H1 (cell line): ENCODE measurements at regions not wholly inside any gene's neighbourhood (a gene's known extent, or its start where the extent isn't known, plus 50 kb on each side); places are given as distances from the start of the nearest gene placed in this dataset.

Source experiments
- CTCF ChIP-seq, 3 experiments: IDR thresholded peaks; 1 replicate in 2 of 3; 2 replicates in 1 of 3; pipeline versions ENCODE4 v1.5.1 to v1.6.1; 2011; ENCODE audit warnings: low read length in 3 of 3, mild to moderate bottlenecking in 3 of 3, inconsistent platforms in 2 of 3, low read depth in 1 of 3, moderate library complexity in 1 of 3; ENCODE audit not compliant: insufficient read depth in 1 of 3; ENCODE audit errors: control extremely low read depth in 1 of 3
- MAFK ChIP-seq: IDR thresholded peaks from 2 replicates; pipeline ENCODE4 v1.6.1; 2012; ENCODE audit warnings: low read depth, mild to moderate bottlenecking, improper control_type of control experiment, low read length
- POLR2A ChIP-seq, 2 experiments: IDR thresholded peaks; 1 replicate in 1 of 2; 2 replicates in 1 of 2; pipeline ENCODE4 v1.6.1; 2011; ENCODE audit warnings: low read depth in 2 of 2, low read length in 2 of 2, mild to moderate bottlenecking in 2 of 2; ENCODE audit errors: control extremely low read depth in 1 of 2
- POLR2AphosphoS5 ChIP-seq: IDR thresholded peaks from 2 replicates; pipeline ENCODE4 v1.6.1; 2011; ENCODE audit warnings: low read depth, low read length
- RNF2 ChIP-seq: fragments of 200-900, 300-1000 bp; sonication (generic); IDR thresholded peaks from 2 replicates; pipeline ENCODE4 v1.7.1; 2016; ENCODE audit warnings: borderline replicate concordance, low read depth, mild to moderate bottlenecking, antibody characterized with exemption, low read length; ENCODE audit not compliant: poor library complexity, severe bottlenecking; ENCODE audit errors: missing control alignments
- TEAD4 ChIP-seq: IDR thresholded peaks from 2 replicates; pipeline ENCODE4 v1.6.1; 2012; ENCODE audit warnings: low read depth, low read length, inconsistent platforms, mixed read lengths

GRCh38 chr1:39129514-39129913 lies 75.0 kb upstream of the MACF1 start:
- TF ChIP-seq POLR2A (IDR thresholded peaks at IDR 0.05; ENCODE audit: control extremely low read depth in 1 of 2, low read depth in 2 of 2, low read length in 2 of 2) (no peak), MAFK (no peak), POLR2AphosphoS5 (no peak), CTCF (IDR thresholded peaks at IDR 0.05; ENCODE audit: control extremely low read depth in 1 of 3, insufficient read depth in 1 of 3, low read depth in 1 of 3, low read length in 3 of 3) (peak in 2 of 3 experiments; percentile 17 to 46; a peak in 1 of 4 replicates), RNF2 (no peak), TEAD4 (no peak)
